ENCODE measurements at regions not wholly inside any gene's neighbourhood (a gene's known extent, or its start where the extent isn't known, plus 50 kb on each side); places are given as distances from the start of the nearest gene placed in this dataset.

- TF ChIP-seq, protein P1, sequence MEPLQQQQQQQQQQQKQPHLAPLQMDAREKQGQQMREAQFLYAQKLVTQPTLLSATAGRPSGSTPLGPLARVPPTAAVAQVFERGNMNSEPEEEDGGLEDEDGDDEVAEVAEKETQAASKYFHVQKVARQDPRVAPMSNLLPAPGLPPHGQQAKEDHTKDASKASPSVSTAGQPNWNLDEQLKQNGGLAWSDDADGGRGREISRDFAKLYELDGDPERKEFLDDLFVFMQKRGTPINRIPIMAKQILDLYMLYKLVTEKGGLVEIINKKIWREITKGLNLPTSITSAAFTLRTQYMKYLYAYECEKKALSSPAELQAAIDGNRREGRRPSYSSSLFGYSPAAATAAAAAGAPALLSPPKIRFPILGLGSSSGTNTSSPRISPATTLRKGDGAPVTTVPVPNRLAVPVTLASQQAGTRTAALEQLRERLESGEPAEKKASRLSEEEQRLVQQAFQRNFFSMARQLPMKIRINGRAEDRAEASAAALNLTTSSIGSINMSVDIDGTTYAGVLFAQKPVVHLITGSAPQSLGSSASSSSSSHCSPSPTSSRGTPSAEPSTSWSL (CRISPR knock-in tag; IDR thresholded peaks at IDR 0.05; ENCODE audit: borderline replicate concordance): no peak
- TF ChIP-seq SMAD1 (IDR thresholded peaks at IDR 0.05; ENCODE audit: low read depth, low read length, partially characterized antibody): no peak
- no peak for TF ChIP-seq ZKSCAN8 (CRISPR knock-in tag; IDR thresholded peaks at IDR 0.05)
- TF ChIP-seq HNRNPK (IDR thresholded peaks at IDR 0.05; ENCODE audit: low read depth, low read length, poor library complexity, severe bottlenecking): peak; percentile 90
- peak; percentile 26; the same call in 1 of the 2 replicates for TF ChIP-seq MAFF (IDR thresholded peaks at IDR 0.05; ENCODE audit: low read length)
- no peak for TF ChIP-seq BDP1 (IDR thresholded peaks at IDR 0.05; ENCODE audit: insufficient read depth, insufficient read length)
- no peak for TF ChIP-seq TCF3 (CRISPR knock-in tag; IDR thresholded peaks at IDR 0.05)
- no peak for TF ChIP-seq ZNF274 (IDR thresholded peaks at IDR 0.05; ENCODE audit: borderline replicate concordance, low read depth, low read length)
- no peak for TF ChIP-seq ZNF77 (CRISPR knock-in tag; IDR thresholded peaks at IDR 0.05)
- TF ChIP-seq BCOR (IDR thresholded peaks at IDR 0.05): no peak
- no peak for TF ChIP-seq NFIX (CRISPR knock-in tag; IDR thresholded peaks at IDR 0.05; ENCODE audit: low read depth)
- TF ChIP-seq HDGF (IDR thresholded peaks at IDR 0.05): no peak
- no peak for TF ChIP-seq POLR2AphosphoS2 (IDR thresholded peaks at IDR 0.05; ENCODE audit: low read length)
- TF ChIP-seq, protein P2, sequence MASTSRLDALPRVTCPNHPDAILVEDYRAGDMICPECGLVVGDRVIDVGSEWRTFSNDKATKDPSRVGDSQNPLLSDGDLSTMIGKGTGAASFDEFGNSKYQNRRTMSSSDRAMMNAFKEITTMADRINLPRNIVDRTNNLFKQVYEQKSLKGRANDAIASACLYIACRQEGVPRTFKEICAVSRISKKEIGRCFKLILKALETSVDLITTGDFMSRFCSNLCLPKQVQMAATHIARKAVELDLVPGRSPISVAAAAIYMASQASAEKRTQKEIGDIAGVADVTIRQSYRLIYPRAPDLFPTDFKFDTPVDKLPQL (IDR thresholded peaks at IDR 0.05; ENCODE audit: extremely low read depth, insufficient read length): no peak
- no peak for TF ChIP-seq SETDB1 (IDR thresholded peaks at IDR 0.05; ENCODE audit: low read length)
- no peak for TF ChIP-seq MTA1 (IDR thresholded peaks at IDR 0.05; ENCODE audit: borderline replicate concordance)
- TF ChIP-seq ZNF41 (CRISPR knock-in tag; conservative IDR thresholded peaks at IDR 0.05): no peak
- TF ChIP-seq NR4A1 (CRISPR knock-in tag; IDR thresholded peaks at IDR 0.05): no peak
- no peak for TF ChIP-seq NR4A1 (tag; IDR thresholded peaks at IDR 0.05)
- TF ChIP-seq ZMIZ1 (IDR thresholded peaks at IDR 0.05; ENCODE audit: low read depth in 2 of 2, low read length in 2 of 2): no peak
- TF ChIP-seq TOE1 (IDR thresholded peaks at IDR 0.05; ENCODE audit: borderline replicate concordance): no peak
- TF ChIP-seq TOE1 (CRISPR knock-in tag; IDR thresholded peaks at IDR 0.05; ENCODE audit: borderline replicate concordance, low read depth): no peak
- TF ChIP-seq ZNF316 (IDR thresholded peaks at IDR 0.05): peak; percentile 74
- 0 out of 2 replicates have a peak, but pooled peaks have one; percentile 13 for TF ChIP-seq MAFG (tag; conservative IDR thresholded peaks at IDR 0.05)
- TF ChIP-seq PHF8 (IDR thresholded peaks at IDR 0.05; ENCODE audit: borderline replicate concordance, low read length): no peak
- TF ChIP-seq TBP (optimal IDR thresholded peaks at IDR 0.05; ENCODE audit: low read depth, low read length): peak; percentile 48
- TF ChIP-seq ZNF76 (CRISPR knock-in tag; IDR thresholded peaks at IDR 0.05; ENCODE audit: borderline replicate concordance): no peak
Observed at GRCh38 chr1:84756455-84757082, 66.3 kb upstream of the SSX2IP start (continued).

Measured in K562 (cell line).